Mucosa of descending colon (tissue), 3 donors: ENCODE measurements at regions not wholly inside any gene's neighbourhood (a gene's known extent, or its start where the extent isn't known, plus 50 kb on each side); places are given as distances from the start of the nearest gene placed in this dataset.
A peak's percentile ranks its signal among the peaks of the same experiment; 100 is the strongest.

ENCODE experiments used
- ATAC-seq: fragments of 200-7000 bp; cut with Tn5 transposase; one replicate; pipeline ENCODE4 v1.9.1; 2020; ENCODE audit warnings: mild to moderate bottlenecking, moderate library complexity
- DNase-seq, 3 donors: peaks; one replicate each; pipeline ENCODE4 v3.0.0-alpha.2; 2020
- H3K36me3 ChIP-seq: fragments of 200-600 bp; one replicate; pipeline ENCODE4 v1.8.0; 2021; ENCODE audit warnings: low read depth, mild to moderate bottlenecking
- H3K4me1 ChIP-seq: fragments of 200-600 bp; one replicate; pipeline ENCODE4 v1.8.0; 2021; ENCODE audit warnings: low read depth, mild to moderate bottlenecking
- H3K4me3 ChIP-seq: fragments of 200-600 bp; one replicate; pipeline ENCODE4 v1.8.0; 2021; ENCODE audit warnings: mild to moderate bottlenecking
- H3K9me3 ChIP-seq: fragments of 200-600 bp; one replicate; pipeline ENCODE4 v1.8.0; 2021; ENCODE audit warnings: mild to moderate bottlenecking
- intact Hi-C, 2 donors: fragments of 100-400 bp; cut with DNase I in 1 of 2; cut with micrococcal nuclease in 1 of 2; formaldehyde crosslinking; loops; one replicate each; pipeline versions ENCODE4 v1.11.0 to v1.11.1; 2022; cut with DNase I, micrococcal nuclease
- TF ChIP-seq, protein P1 (sequence below): fragments of 200-600 bp; IDR thresholded peaks from one replicate; pipeline ENCODE4 v1.8.0; 2022; ENCODE audit warnings: antibody characterized with exemption, mild to moderate bottlenecking
- donor health status: DM: no; HTN: no; CAD: no; lungs with moderate emphysema.
- donor health status: DM: no; HTN: no; CAD: no.
- donor health status: DM: no; HTN: yes; CAD: no.

DNA sequence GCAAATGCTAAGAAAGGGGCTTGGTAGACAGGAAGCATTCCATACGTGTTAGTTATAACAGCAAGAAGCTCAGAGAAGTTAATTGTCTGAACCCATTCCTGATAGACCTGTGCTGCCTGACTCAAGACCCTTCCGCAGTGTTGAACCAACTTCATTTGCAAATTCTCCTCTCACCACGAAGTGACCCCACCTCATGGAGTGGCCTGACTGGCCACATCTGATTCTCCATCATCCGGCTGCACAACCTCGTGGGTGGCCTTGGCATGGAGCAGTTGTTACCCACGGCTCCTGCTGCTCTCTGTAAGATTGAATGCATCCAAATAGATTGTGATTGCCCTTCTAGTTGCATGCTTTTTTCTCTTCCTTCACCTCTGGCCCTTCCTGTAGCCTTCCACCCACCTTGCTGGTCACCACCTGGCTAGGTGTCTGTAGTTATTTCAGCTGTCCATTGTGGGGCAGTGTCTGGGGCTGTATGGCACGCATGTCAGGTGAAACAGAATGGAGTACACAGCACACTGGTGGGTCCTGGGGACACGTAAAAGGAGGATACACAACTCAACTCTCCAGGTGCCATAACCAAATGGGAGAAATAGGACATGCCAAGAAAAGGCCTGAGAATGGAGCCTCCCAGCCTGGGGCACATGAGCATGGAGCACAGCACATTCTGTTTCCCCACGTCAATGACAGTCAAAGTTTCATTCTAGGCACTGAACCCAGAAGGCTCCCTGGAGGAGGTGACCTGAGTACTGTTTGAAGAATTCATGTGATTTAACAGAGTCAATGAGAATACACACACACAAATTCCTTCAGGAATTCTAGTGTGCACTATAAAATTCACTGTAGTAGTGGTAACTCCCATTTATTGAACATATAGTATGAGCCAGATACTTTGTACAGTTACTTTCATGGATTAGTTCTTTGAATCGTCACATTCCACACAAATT is 70.5 kb upstream of the PTCH1 start:
- no peak for ATAC-seq
- Histone ChIP-seq H3K9me3 (no peaks in the 10 kb centered on the region), H3K36me3 (no peaks in the 10 kb centered on the region), H3K4me3 (no peak overlapping the region), H3K4me1 (no peaks in the 10 kb centered on the region)
- no peak for DNase-seq
- TF ChIP-seq, protein P1, sequence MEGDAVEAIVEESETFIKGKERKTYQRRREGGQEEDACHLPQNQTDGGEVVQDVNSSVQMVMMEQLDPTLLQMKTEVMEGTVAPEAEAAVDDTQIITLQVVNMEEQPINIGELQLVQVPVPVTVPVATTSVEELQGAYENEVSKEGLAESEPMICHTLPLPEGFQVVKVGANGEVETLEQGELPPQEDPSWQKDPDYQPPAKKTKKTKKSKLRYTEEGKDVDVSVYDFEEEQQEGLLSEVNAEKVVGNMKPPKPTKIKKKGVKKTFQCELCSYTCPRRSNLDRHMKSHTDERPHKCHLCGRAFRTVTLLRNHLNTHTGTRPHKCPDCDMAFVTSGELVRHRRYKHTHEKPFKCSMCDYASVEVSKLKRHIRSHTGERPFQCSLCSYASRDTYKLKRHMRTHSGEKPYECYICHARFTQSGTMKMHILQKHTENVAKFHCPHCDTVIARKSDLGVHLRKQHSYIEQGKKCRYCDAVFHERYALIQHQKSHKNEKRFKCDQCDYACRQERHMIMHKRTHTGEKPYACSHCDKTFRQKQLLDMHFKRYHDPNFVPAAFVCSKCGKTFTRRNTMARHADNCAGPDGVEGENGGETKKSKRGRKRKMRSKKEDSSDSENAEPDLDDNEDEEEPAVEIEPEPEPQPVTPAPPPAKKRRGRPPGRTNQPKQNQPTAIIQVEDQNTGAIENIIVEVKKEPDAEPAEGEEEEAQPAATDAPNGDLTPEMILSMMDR: no peak
- intact Hi-C loops: no loop called here

DNA sequence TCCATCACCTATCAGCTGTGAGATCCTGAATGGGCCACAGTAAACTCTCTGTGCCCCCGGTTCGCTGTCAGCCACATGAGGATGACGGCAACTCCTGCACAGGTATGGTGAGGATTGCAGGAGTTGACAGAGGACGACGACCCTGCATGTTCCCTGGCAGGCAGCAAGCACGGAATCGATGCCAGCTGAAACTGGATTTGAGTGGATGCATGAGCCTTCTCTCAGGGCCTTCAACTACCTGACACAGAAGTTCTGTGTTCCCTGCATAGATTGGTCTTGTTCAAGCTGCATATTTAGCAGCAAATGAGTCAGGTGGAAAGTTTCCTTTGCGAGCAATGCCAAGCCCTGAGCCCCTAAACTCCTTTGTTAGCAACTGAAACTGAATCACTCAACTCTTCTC is 69.6 kb upstream of the PTCH1 start:
- TF ChIP-seq, protein P1: no peak
- Histone ChIP-seq H3K36me3 (no peaks in the 10 kb centered on the region), H3K4me3 (no peak overlapping the region), H3K4me1 (no peaks in the 10 kb centered on the region), H3K9me3 (no peaks in the 10 kb centered on the region)
- ATAC-seq (no peak), DNase-seq (no peak)
- intact Hi-C loops: no loop called here

DNA sequence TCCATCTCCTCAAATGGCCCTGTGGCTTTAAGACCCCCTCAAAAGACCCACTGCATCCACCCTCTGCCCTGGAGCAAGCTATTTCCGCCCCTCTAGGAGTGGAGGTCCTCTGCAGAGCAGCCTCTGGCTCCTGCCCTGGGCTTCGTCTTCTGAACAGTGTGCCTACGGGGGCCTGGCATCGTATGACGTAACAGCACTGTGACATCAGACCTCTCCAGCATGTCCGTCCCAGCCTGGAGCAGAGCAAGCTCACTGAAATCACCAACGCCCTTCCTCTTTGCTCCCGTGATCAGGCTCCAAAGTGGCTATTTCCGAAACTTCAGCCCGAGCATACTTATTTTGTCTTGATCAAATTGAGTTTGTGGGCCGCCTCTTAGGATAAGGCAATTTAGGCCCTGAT is 69.1 kb upstream of the PTCH1 start:
- H3K4me1 ChIP-seq: peaks cover 5% of the 10 kb centered on the region
- DNase-seq (no peak), ATAC-seq (no peak)
- H3K9me3 ChIP-seq: no peaks in the 10 kb centered on the region
- TF ChIP-seq, protein P1: no peak
- no peaks in the 10 kb centered on the region for H3K36me3 ChIP-seq
- no peak overlapping the region for H3K4me3 ChIP-seq
- intact Hi-C loops: no loop called here

DNA sequence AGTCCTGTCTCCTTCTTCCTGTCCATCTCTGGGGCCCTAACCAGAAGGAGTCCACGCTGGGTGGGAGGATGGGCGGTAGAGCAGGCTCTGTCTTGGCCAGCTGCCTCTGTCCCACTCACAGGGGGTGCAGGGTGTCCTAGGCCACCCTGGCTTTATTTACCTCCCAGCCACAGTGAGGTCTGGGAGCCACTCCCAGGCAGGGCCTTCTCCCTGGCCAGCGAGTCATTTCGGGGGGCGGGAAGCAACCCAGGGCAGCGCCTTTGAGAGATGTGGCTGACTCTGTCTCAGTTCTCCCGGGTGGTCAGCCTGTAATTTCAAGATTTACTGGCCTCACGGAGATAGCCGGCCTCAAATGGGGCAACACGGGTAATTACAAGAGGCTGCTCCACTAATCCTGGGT is 67.4 kb upstream of the PTCH1 start:
- Histone ChIP-seq H3K36me3 (no peaks in the 10 kb centered on the region), H3K9me3 (no peaks in the 10 kb centered on the region), H3K4me3 (no peak overlapping the region), H3K4me1 (peaks cover 6% of the 10 kb centered on the region)
- DNase-seq: peak in 2 of 3 donors; percentile 11 to 39
- ATAC-seq: no peak
- intact Hi-C loops: no loop called here
- TF ChIP-seq, protein P1: no peak

DNA sequence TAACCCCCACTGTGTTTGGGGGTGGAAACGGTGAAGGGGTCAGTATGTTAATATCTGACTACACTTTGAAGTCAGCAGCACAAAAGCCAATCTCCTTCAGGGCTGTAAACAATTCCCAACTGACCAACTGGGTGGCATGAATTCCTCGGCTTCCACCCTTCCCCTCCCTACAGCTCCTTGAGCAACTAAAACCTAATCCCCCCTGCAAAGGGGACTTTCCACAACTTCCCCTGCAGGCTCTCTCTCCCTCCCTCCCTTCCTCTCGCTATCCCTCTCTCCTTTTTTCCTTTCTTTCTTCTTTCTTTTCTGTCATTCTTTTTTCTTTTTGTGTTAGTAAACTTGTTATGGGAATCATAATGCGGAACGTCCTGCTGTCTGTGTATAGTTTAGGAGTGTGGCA is 65.1 kb upstream of the PTCH1 start:
- intact Hi-C loops: no loop called here
- Histone ChIP-seq H3K9me3 (no peaks in the 10 kb centered on the region), H3K36me3 (no peaks in the 10 kb centered on the region), H3K4me1 (peaks cover 6% of the 10 kb centered on the region), H3K4me3 (no peak overlapping the region)
- DNase-seq (no peak), ATAC-seq (no peak)
- TF ChIP-seq, protein P1: no peak
